Right lobe of liver (tissue), 4 donors: ENCODE measurements at regions not wholly inside any gene's neighbourhood (a gene's known extent, or its start where the extent isn't known, plus 50 kb on each side); places are given as distances from the start of the nearest gene placed in this dataset.

ENCODE experiments used
- CTCF ChIP-seq, 4 donors: fragments of 200-600 bp in 3 of 4; fragments of 450-650 bp in 1 of 4; IDR thresholded peaks; one replicate each; pipeline versions ENCODE4 v1.5.1 to v1.8.0; 2016 to 2022; ENCODE audit warnings: antibody characterized with exemption in 4 of 4, mild to moderate bottlenecking in 2 of 4
- POLR2A ChIP-seq: fragments of 450-650 bp; IDR thresholded peaks from one replicate; pipeline ENCODE4 v1.6.1; 2017; ENCODE audit warnings: antibody characterized with exemption, mild to moderate bottlenecking
- donor health status: DM: no; HTN: no; CAD: no.
- donor health status: DM: no; HTN: no; CAD: no.
- donor health status: DM: no; HTN: yes; CAD: no.

GRCh38 chr3:194900854-194901522 lies 215.3 kb downstream of the FAM43A start:
- TF ChIP-seq CTCF (IDR thresholded peaks at IDR 0.05) (no peak), POLR2A (no peak)
